ENCODE measurements at regions not wholly inside any gene's neighbourhood (a gene's known extent, or its start where the extent isn't known, plus 50 kb on each side); places are given as distances from the start of the nearest gene placed in this dataset.

- TF ChIP-seq POLR2A (IDR thresholded peaks at IDR 0.05) (no peak), CTCF (IDR thresholded peaks at IDR 0.05) (no peak)
Observed at GRCh38 chr11:88415495-88415894, 78.0 kb upstream of the CTSC start.
